PC-9 (cell line): ENCODE measurements at regions not wholly inside any gene's neighbourhood (a gene's known extent, or its start where the extent isn't known, plus 50 kb on each side); places are given as distances from the start of the nearest gene placed in this dataset.

Experiments
- BruUV-seq: library from RNA; stranded (reverse); fragments of 400-500 nt; replicated peaks from 2 replicates; lab custom pipeline; 2021; lab: Mats Ljungman, UMichigan
- CTCF ChIA-PET: fragments of 300-600 bp; sonication (Branson Sonifier 250); formaldehyde crosslinking; loops from one replicate; lab custom pipeline; 2022; ENCODE audit warnings: antibody characterized with exemption; lab: Charles Lee
- POLR2A ChIA-PET: fragments of 300-600 bp; sonication (Branson Sonifier 250); formaldehyde crosslinking; loops from one replicate; lab custom pipeline; 2022; ENCODE audit warnings: antibody characterized with exemption; ENCODE audit not compliant: unreplicated experiment; lab: Charles Lee
- DNase-seq, 2 experiments: peaks; one replicate each; pipeline versions ENCODE4 v3.0.0 to v3.0.0-alpha.2; 2015 to 2022; ENCODE audit warnings: mixed read lengths in 1 of 2
- H2AFZ ChIP-seq: fragments of 200-600 bp; sonication (generic); 2 replicates; pipeline ENCODE4 v1.8.1; 2017; ENCODE audit warnings: antibody characterized with exemption
- H3F3A ChIP-seq: fragments of 200-600 bp; sonication (generic); 2 replicates; pipeline ENCODE4 v1.8.1; 2017; ENCODE audit warnings: antibody characterized with exemption, mild to moderate bottlenecking, low read depth; ENCODE audit not compliant: insufficient read depth
- H3K27ac ChIP-seq: fragments of 200-600 bp; sonication (generic); 2 replicates; pipeline ENCODE4 v1.6.1; 2016; ENCODE audit warnings: mixed run types
- H3K27me3 ChIP-seq: fragments of 200-600 bp; sonication (generic); 2 replicates; pipeline ENCODE4 v1.6.1; 2016; ENCODE audit warnings: low read depth, mixed run types; ENCODE audit not compliant: insufficient read depth
- H3K36me3 ChIP-seq: fragments of 200-600 bp; sonication (generic); 2 replicates; pipeline ENCODE4 v1.6.1; 2016; ENCODE audit warnings: low read depth, mixed run types
- H3K4me1 ChIP-seq: fragments of 200-600 bp; sonication (generic); replicated peaks from 2 replicates; pipeline ENCODE4 v1.6.1; 2016; ENCODE audit warnings: mixed run types; ENCODE audit not compliant: insufficient read depth
- H3K4me2 ChIP-seq: fragments of 200-600 bp; sonication (generic); 2 replicates; pipeline ENCODE4 v1.6.1; 2017; ENCODE audit warnings: mixed run types
- H3K4me3 ChIP-seq: fragments of 200-600 bp; sonication (generic); 2 replicates; pipeline ENCODE4 v1.6.1; 2016; ENCODE audit warnings: mixed run types
- H3K79me2 ChIP-seq: fragments of 200-600 bp; sonication (generic); 2 replicates; pipeline ENCODE4 v1.6.1; 2017; ENCODE audit warnings: low read depth, mixed run types
- H3K9me2 ChIP-seq: fragments of 200-600 bp; sonication (generic); 2 replicates; pipeline ENCODE4 v1.8.1; 2017; ENCODE audit warnings: mild to moderate bottlenecking; ENCODE audit not compliant: insufficient read depth
- H3K9me3 ChIP-seq: fragments of 200-600 bp; sonication (generic); 2 replicates; pipeline ENCODE4 v1.8.1; 2016; ENCODE audit warnings: low read depth; ENCODE audit not compliant: insufficient read depth
- H4K20me1 ChIP-seq: fragments of 200-600 bp; sonication (generic); 2 replicates; pipeline ENCODE4 v1.8.1; 2017; ENCODE audit not compliant: insufficient read depth
- EZH2 ChIP-seq: fragments of 200-600 bp; sonication (generic); IDR thresholded peaks from 2 replicates; pipeline ENCODE4 v1.8.0; 2017; ENCODE audit warnings: antibody characterized with exemption, low read depth
- intact Hi-C: fragments of 100-400 bp; cut with micrococcal nuclease; formaldehyde crosslinking; loops from one replicate; pipeline ENCODE4 v1.10.0; 2022; ENCODE audit not compliant: unreplicated experiment
- TF ChIP-seq, protein P1 (sequence below): fragments of 200-600 bp; sonication (generic); conservative IDR thresholded peaks from 2 replicates; pipeline ENCODE4 v1.6.1; 2017; ENCODE audit warnings: mixed run types, antibody characterized with exemption, mild to moderate bottlenecking, moderate library complexity

DNA sequence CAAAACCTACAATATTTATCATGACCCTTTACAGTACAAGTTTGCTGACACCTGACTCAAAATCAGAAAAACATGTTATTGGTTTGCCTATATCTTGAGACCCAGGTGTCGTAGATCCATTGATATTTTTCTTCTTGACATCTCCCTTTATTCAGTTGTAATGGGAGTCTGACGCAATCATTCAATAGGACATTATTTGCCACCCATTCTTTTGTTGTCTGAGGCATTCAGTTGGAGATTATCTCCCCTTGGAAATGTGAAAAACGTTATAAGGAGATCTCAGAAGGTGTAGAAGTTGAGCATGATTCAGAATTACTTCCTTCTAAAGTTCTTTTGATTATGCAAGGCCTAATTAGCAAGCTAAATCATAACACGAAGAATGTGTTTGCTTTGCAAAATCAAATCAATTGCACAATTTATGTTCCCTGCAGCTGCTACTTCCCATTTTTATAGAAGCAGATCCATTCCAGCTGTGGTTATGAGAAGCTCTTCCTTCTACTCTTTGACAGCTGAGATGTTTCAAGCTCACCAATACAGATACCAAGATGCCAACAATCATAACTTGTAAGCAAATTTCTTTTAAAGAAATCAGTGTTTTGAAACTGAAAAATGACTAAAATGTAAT, 228.2 kb upstream of the SYT1 start:
- POLR2A ChIA-PET, result no interaction called here
- Histone ChIP-seq H3K27me3 (no peaks in the 10 kb centered on the region), H3K36me3 (no peaks in the 10 kb centered on the region), H3K9me2 (no peaks in the 10 kb centered on the region), H3K9me3 (no peaks in the 10 kb centered on the region), H3K27ac (no peak overlapping the region), H3F3A (no peaks in the 10 kb centered on the region), H3K79me2 (no peaks in the 10 kb centered on the region), H3K4me1 (no peaks in the 10 kb centered on the region), H4K20me1 (no peaks in the 10 kb centered on the region), H3K4me2 (no peak overlapping the region), H2AFZ (no peak overlapping the region), H3K4me3 (no peak overlapping the region)
- CTCF ChIA-PET, result no interaction called here
- TF ChIP-seq, protein P1, sequence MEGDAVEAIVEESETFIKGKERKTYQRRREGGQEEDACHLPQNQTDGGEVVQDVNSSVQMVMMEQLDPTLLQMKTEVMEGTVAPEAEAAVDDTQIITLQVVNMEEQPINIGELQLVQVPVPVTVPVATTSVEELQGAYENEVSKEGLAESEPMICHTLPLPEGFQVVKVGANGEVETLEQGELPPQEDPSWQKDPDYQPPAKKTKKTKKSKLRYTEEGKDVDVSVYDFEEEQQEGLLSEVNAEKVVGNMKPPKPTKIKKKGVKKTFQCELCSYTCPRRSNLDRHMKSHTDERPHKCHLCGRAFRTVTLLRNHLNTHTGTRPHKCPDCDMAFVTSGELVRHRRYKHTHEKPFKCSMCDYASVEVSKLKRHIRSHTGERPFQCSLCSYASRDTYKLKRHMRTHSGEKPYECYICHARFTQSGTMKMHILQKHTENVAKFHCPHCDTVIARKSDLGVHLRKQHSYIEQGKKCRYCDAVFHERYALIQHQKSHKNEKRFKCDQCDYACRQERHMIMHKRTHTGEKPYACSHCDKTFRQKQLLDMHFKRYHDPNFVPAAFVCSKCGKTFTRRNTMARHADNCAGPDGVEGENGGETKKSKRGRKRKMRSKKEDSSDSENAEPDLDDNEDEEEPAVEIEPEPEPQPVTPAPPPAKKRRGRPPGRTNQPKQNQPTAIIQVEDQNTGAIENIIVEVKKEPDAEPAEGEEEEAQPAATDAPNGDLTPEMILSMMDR, result no peak
- TF ChIP-seq EZH2, result no peak
- intact Hi-C loops, result loop anchor here (2.0 kb wide), 1 partner anchor 30 kb away; no protein-coding TSS in a partner anchor
- DNase-seq, result no peak
- BruUV-seq, result no TSS peak

DNA sequence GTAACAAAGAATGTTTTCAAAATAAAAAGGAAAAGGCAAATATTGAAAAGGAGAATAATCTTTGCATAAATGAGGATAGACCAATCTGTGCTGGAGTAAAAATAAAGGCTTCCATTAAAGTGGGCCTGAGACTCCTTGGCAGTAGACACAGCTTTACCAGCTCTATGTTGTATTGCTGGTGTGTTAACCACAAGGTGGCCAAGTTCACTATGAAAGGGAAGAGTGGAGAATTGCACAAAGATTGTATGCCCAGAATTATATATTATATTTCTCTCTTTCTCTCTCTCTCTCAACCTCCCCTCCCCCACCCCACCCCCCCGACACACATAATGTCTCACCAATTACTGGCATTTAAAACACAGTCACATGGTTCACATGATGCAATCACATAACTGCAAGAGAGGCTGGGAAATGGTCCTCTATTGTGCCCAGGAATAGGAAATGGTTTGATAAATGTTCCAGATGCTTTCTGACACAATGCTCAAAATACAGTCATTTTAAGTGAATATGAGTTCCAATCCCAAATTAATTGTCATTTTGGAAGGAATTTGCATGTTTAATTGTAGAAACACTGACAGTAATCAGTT, 222.6 kb upstream of the SYT1 start:
- TF ChIP-seq, protein P1, result 0 out of 2 replicates have a peak, but pooled peaks have one; percentile 10
- no peak for TF ChIP-seq EZH2
- H3K4me1 ChIP-seq, result no peaks in the 10 kb centered on the region
- no TSS peak for BruUV-seq
- no peaks in the 10 kb centered on the region for H3K27me3 ChIP-seq
- H3K4me2 ChIP-seq, result no peak overlapping the region
- no peak overlapping the region for H3K27ac ChIP-seq
- H3K79me2 ChIP-seq, result no peaks in the 10 kb centered on the region
- no peak for DNase-seq
- H3K9me3 ChIP-seq, result no peaks in the 10 kb centered on the region
- H3K9me2 ChIP-seq, result no peaks in the 10 kb centered on the region
- H4K20me1 ChIP-seq, result no peaks in the 10 kb centered on the region
- intact Hi-C loops, result no loop called here
- H3K4me3 ChIP-seq, result no peak overlapping the region
- CTCF ChIA-PET, result no interaction called here
- H2AFZ ChIP-seq, result no peak overlapping the region
- H3K36me3 ChIP-seq, result no peaks in the 10 kb centered on the region
- POLR2A ChIA-PET, result interaction anchor here (0.7 kb wide), 1 partner anchor 351 kb away, joined by 15 read pairs; no protein-coding TSS in a partner anchor
- no peaks in the 10 kb centered on the region for H3F3A ChIP-seq

DNA sequence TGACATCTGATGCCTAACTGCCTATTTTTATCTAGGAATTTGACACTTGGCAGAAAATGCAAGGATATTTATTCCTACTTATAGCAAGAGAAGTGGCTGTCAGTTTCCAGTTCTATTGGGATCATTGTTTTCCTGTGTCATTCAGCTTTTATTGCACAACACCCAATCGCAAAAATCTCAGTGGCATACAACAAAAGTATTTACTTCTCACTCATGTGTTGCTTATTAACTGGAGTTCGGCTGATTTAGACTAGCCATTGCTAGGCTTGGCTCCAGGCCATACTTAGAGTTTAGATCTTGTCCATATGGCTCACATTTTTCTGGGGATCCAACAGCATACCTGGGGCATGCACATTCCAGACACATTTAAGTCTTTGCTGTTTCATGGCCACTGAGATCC, 218.6 kb upstream of the SYT1 start:
- ChIA-PET POLR2A (no interaction called here), CTCF (no interaction called here)
- H3K9me3 ChIP-seq, result no peaks in the 10 kb centered on the region
- no peak overlapping the region for H3K27ac ChIP-seq
- BruUV-seq, result no TSS peak
- no peaks in the 10 kb centered on the region for H3K79me2 ChIP-seq
- no peaks in the 10 kb centered on the region for H3K4me1 ChIP-seq
- no peaks in the 10 kb centered on the region for H3K27me3 ChIP-seq
- DNase-seq, result no peak
- H3K36me3 ChIP-seq, result no peaks in the 10 kb centered on the region
- no peaks in the 10 kb centered on the region for H3K9me2 ChIP-seq
- intact Hi-C loops, result no loop called here
- no peaks in the 10 kb centered on the region for H3F3A ChIP-seq
- TF ChIP-seq, protein P1, result no peak
- TF ChIP-seq EZH2, result no peak
- no peak overlapping the region for H3K4me2 ChIP-seq
- H4K20me1 ChIP-seq, result no peaks in the 10 kb centered on the region
- H2AFZ ChIP-seq, result no peak overlapping the region
- no peak overlapping the region for H3K4me3 ChIP-seq
